ENCODE measurements at regions not wholly inside any gene's neighbourhood (a gene's known extent, or its start where the extent isn't known, plus 50 kb on each side); places are given as distances from the start of the nearest gene placed in this dataset.

DNA sequence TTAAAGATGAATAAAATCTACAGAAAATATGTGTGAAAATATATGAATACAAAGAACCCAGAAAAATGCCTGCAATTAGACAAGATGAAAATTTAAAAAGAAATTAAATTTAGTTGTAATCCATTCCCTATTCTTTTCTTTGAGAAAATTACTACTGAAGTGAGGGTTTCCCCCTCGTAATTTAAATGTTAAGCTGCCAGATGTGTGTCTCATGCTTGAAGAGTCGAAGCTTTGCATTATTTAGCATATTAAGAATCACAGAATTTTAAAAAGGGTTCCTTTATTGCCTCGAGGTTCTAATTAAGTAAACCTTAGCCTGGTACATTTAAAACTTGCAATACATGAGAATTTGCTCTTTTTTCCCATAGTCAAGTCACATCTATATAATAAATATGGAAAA lies 630.1 kb downstream of the TFAP2A start:
- Mint-ChIP-seq H3K27me3 (ENCODE audit: insufficient read depth) (no peaks in the 10 kb centered on the region), H3K27ac (no peak overlapping the region), H3K9me3 (no peaks in the 10 kb centered on the region), H3K36me3 (ENCODE audit: low read depth) (no peaks in the 10 kb centered on the region), H3K4me3 (no peak overlapping the region), H3K4me1 (peaks cover 2% of the 10 kb centered on the region)
- no peaks in the 10 kb centered on the region for H3K27me3 ChIP-seq (ENCODE audit: control insufficient read depth, insufficient read depth, low read length, poor library complexity, severe bottlenecking)
- TF ChIP-seq, protein P1, sequence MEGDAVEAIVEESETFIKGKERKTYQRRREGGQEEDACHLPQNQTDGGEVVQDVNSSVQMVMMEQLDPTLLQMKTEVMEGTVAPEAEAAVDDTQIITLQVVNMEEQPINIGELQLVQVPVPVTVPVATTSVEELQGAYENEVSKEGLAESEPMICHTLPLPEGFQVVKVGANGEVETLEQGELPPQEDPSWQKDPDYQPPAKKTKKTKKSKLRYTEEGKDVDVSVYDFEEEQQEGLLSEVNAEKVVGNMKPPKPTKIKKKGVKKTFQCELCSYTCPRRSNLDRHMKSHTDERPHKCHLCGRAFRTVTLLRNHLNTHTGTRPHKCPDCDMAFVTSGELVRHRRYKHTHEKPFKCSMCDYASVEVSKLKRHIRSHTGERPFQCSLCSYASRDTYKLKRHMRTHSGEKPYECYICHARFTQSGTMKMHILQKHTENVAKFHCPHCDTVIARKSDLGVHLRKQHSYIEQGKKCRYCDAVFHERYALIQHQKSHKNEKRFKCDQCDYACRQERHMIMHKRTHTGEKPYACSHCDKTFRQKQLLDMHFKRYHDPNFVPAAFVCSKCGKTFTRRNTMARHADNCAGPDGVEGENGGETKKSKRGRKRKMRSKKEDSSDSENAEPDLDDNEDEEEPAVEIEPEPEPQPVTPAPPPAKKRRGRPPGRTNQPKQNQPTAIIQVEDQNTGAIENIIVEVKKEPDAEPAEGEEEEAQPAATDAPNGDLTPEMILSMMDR (conservative IDR thresholded peaks at IDR 0.05) = no peak
- no peak for DNase-seq
- H3K4me1 ChIP-seq (ENCODE audit: control insufficient read depth, insufficient read depth, low read length) = no peaks in the 10 kb centered on the region
- H3K4me3 ChIP-seq (ENCODE audit: low read length) = no peak overlapping the region
- no peaks in the 10 kb centered on the region for H3K36me3 ChIP-seq (ENCODE audit: control insufficient read depth, insufficient read depth, low read length)
- H3K9me3 ChIP-seq (ENCODE audit: control insufficient read depth, low read length) = no peaks in the 10 kb centered on the region
- no peak overlapping the region for H3K9ac ChIP-seq (ENCODE audit: extremely low read depth, low read length, poor library complexity, severe bottlenecking)
- WGBS, 2 experiments (ENCODE audit: insufficient coverage in 1 of 2, insufficient read length in 1 of 2) = 73 to 83% methylated on average over 2 to 3 of the region's 3 CpGs
- no peak overlapping the region for H3K27ac ChIP-seq (ENCODE audit: low read depth, low read length)

DNA sequence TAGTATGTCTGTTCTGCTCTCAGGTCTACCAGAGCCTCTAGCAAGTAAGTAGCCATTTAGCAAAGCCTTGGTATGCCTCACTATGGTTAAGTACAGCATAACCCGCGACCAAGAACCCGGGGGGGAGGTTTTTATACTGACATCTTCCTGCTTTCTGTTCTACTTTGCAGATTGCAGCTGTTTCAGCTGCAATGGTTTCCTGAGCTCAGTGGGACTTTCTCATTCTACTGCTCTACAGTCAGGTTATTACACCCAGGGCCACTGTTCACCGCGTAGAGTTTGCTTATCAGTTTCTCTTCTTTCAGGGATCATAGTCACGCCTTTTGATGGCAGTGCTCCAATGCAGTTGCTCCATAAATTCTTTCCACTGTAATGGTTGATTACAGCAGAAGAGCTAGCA lies 631.3 kb downstream of the TFAP2A start:
- no peaks in the 10 kb centered on the region for H3K4me1 Mint-ChIP-seq
- TF ChIP-seq, protein P1 (conservative IDR thresholded peaks at IDR 0.05) = no peak

DNA sequence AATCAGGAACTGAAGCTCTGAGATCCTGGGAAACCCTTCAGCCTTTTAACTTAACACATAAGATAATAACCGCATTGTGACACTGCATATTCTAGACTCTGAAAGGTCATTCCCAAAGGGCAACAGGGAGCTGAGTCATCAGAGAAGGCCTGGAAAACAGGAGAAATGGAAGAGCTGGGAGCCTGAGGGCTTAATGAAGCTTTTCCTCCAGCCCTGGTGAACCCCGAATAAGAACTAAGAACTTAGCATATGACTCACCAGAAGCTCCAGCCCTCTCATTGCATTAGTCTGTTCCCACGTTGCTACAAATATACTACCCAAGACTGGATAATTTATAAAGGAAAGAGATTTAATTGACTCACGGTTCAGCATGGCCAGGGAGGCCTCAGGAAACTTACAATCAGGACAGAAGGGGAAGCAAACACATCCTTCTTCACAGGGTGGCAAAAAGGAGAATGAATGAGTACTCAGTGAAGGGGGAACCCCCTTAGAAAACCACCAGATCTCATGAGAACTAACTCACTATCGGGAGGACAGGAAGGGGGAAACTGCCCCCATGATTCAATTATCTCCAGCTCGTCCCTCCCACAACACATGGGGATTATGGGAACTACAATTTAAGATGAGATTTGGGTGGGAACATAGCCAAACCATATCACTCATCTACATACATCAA lies 648.5 kb downstream of the TFAP2A start:
- Histone ChIP-seq H3K36me3 (ENCODE audit: control insufficient read depth, insufficient read depth, low read length) (no peaks in the 10 kb centered on the region), H3K4me1 (ENCODE audit: control insufficient read depth, insufficient read depth, low read length) (no peaks in the 10 kb centered on the region), H3K9me3 (ENCODE audit: control insufficient read depth, low read length) (no peaks in the 10 kb centered on the region), H3K4me3 (ENCODE audit: low read length) (no peak overlapping the region), H3K27me3 (ENCODE audit: control insufficient read depth, insufficient read depth, low read length, poor library complexity, severe bottlenecking) (no peaks in the 10 kb centered on the region), H3K27ac (ENCODE audit: low read depth, low read length) (no peak overlapping the region), H3K9ac (ENCODE audit: extremely low read depth, low read length, poor library complexity, severe bottlenecking) (no peak overlapping the region)
- Mint-ChIP-seq H3K36me3 (ENCODE audit: low read depth) (no peaks in the 10 kb centered on the region), H3K9me3 (no peaks in the 10 kb centered on the region), H3K27me3 (ENCODE audit: insufficient read depth) (no peaks in the 10 kb centered on the region), H3K4me1 (no peaks in the 10 kb centered on the region), H3K4me3 (no peak overlapping the region), H3K27ac (no peak overlapping the region)
- DNase-seq = no peak
- TF ChIP-seq, protein P1 (conservative IDR thresholded peaks at IDR 0.05) = no peak
- 75 to 79% methylated on average over 1 to 6 of the region's 6 CpGs for WGBS, 2 experiments (ENCODE audit: insufficient coverage in 1 of 2, insufficient read length in 1 of 2)

More for the DNA sequence above, 631.3 kb downstream of the TFAP2A start:
- H3K4me3 Mint-ChIP-seq = no peak overlapping the region
- WGBS, 2 experiments (ENCODE audit: insufficient coverage in 1 of 2, insufficient read length in 1 of 2) = 93 to 94% methylated on average over 4 to 6 of the region's 6 CpGs
- H3K27ac ChIP-seq (ENCODE audit: low read depth, low read length) = no peak overlapping the region
- no peak for DNase-seq
- H3K27me3 Mint-ChIP-seq (ENCODE audit: insufficient read depth) = no peaks in the 10 kb centered on the region
- H3K4me1 ChIP-seq (ENCODE audit: control insufficient read depth, insufficient read depth, low read length) = no peaks in the 10 kb centered on the region
- H3K9ac ChIP-seq (ENCODE audit: extremely low read depth, low read length, poor library complexity, severe bottlenecking) = no peak overlapping the region
- H3K36me3 Mint-ChIP-seq (ENCODE audit: low read depth) = no peaks in the 10 kb centered on the region
- no peaks in the 10 kb centered on the region for H3K27me3 ChIP-seq (ENCODE audit: control insufficient read depth, insufficient read depth, low read length, poor library complexity, severe bottlenecking)
- H3K27ac Mint-ChIP-seq = no peak overlapping the region
- H3K9me3 Mint-ChIP-seq = no peaks in the 10 kb centered on the region
- H3K36me3 ChIP-seq (ENCODE audit: control insufficient read depth, insufficient read depth, low read length) = no peaks in the 10 kb centered on the region
- H3K4me3 ChIP-seq (ENCODE audit: low read length) = no peak overlapping the region
- H3K9me3 ChIP-seq (ENCODE audit: control insufficient read depth, low read length) = no peaks in the 10 kb centered on the region

All from endodermal cell (in vitro differentiated cells).